ENCODE measurements at regions not wholly inside any gene's neighbourhood (a gene's known extent, or its start where the extent isn't known, plus 50 kb on each side); places are given as distances from the start of the nearest gene placed in this dataset.

- no peak for TF ChIP-seq POLR2A (IDR thresholded peaks at IDR 0.05)
- TF ChIP-seq CTCF (IDR thresholded peaks at IDR 0.05), result no peak
These were observed 111.3 kb upstream of the MRI1 start for GRCh38 chr19:13652810-13653590.
